CD14-positive monocyte (primary cell): ENCODE measurements at regions not wholly inside any gene's neighbourhood (a gene's known extent, or its start where the extent isn't known, plus 50 kb on each side); places are given as distances from the start of the nearest gene placed in this dataset.

Experiments used
- DNase-seq, 3 donors: peaks; one replicate each; pipeline ENCODE4 v3.0.0-alpha.2; 2011 to 2022
- H2AFZ ChIP-seq: 2 replicates; pipeline ENCODE4 v1.6.0; 2012; ENCODE audit warnings: mild to moderate bottlenecking, low read depth, low read length, inconsistent platforms; ENCODE audit not compliant: insufficient read depth, poor library complexity, severe bottlenecking
- H3K27ac ChIP-seq, 2 donors: 1 replicate in 1 of 2; 2 replicates in 1 of 2; pipeline ENCODE4 v1.5.1; 2012 to 2013; ENCODE audit warnings: low read length in 2 of 2, control low read depth in 1 of 2, inconsistent platforms in 1 of 2, low read depth in 1 of 2, mild to moderate bottlenecking in 1 of 2
- H3K27me3 ChIP-seq, 2 donors: one replicate each; pipeline versions ENCODE4 v1.6.0 to v1.6.1; 2011 to 2013; ENCODE audit warnings: low read length in 2 of 2; ENCODE audit not compliant: control insufficient read depth in 2 of 2, insufficient read depth in 2 of 2
- H3K36me3 ChIP-seq, 2 donors: replicated peaks in 1 of 2; 1 replicate in 1 of 2; 2 replicates in 1 of 2; pipeline versions ENCODE4 v1.5.1 to v1.6.1; 2012 to 2013; ENCODE audit warnings: low read length in 2 of 2, control low read depth in 1 of 2, inconsistent platforms in 1 of 2, mild to moderate bottlenecking in 1 of 2; ENCODE audit not compliant: insufficient read depth in 2 of 2, control insufficient read depth in 1 of 2
- H3K4me1 ChIP-seq, 2 donors: 1 replicate in 1 of 2; 2 replicates in 1 of 2; pipeline versions ENCODE4 v1.5.1 to v1.6.1; 2012 to 2013; ENCODE audit warnings: low read length in 2 of 2, control low read depth in 1 of 2, inconsistent platforms in 1 of 2, mild to moderate bottlenecking in 1 of 2, moderate library complexity in 1 of 2; ENCODE audit not compliant: insufficient read depth in 2 of 2, control insufficient read depth in 1 of 2
- H3K4me2 ChIP-seq: replicated peaks from 2 replicates; pipeline ENCODE3; 2012; ENCODE audit warnings: low read length, moderate library complexity, mild to moderate bottlenecking; ENCODE audit not compliant: poor library complexity, severe bottlenecking; ENCODE audit errors: extremely low read depth
- H3K4me3 ChIP-seq, 3 experiments: fragments of 200-600 bp in 1 of 3; sonication (generic) in 1 of 3; replicated peaks in 1 of 3; 1 replicate in 2 of 3; 2 replicates in 1 of 3; pipeline ENCODE4 v1.5.1; 2011 to 2013; ENCODE audit warnings: low read length in 3 of 3, mild to moderate bottlenecking in 3 of 3, control low read depth in 2 of 3, low read depth in 2 of 3, inconsistent platforms in 1 of 3, moderate library complexity in 1 of 3
- H3K79me2 ChIP-seq: 2 replicates; pipeline ENCODE4 v1.6.0; 2012; ENCODE audit warnings: mild to moderate bottlenecking, control low read depth, inconsistent platforms, low read length, moderate library complexity; ENCODE audit not compliant: insufficient read depth
- H3K9ac ChIP-seq: 2 replicates; pipeline ENCODE4 v1.6.0; 2017; ENCODE audit warnings: low read length, mild to moderate bottlenecking; ENCODE audit not compliant: insufficient read depth, poor library complexity, severe bottlenecking
- H3K9me3 ChIP-seq, 2 donors: replicated peaks in 1 of 2; 1 replicate in 1 of 2; 2 replicates in 1 of 2; pipeline versions ENCODE4 v1.5.1 to v1.6.1; 2012 to 2013; ENCODE audit warnings: low read length in 2 of 2, control low read depth in 1 of 2; ENCODE audit not compliant: control insufficient read depth in 1 of 2, insufficient read depth in 1 of 2
- H4K20me1 ChIP-seq: 2 replicates; pipeline ENCODE4 v1.6.0; 2012; ENCODE audit warnings: mild to moderate bottlenecking, low read length, control low read depth, moderate library complexity; ENCODE audit not compliant: insufficient read depth
- H3K27ac Mint-ChIP-seq, 7 donors: one replicate each; pipeline ENCODE4 v1.8.0; 2020; ENCODE audit warnings: mild to moderate bottlenecking in 7 of 7, mixed read lengths in 7 of 7, moderate library complexity in 6 of 7, inconsistent platforms in 2 of 7
- H3K27me3 Mint-ChIP-seq, 3 donors: one replicate each; pipeline ENCODE4 v1.8.0; 2021 to 2022; ENCODE audit warnings: low read depth in 3 of 3, mild to moderate bottlenecking in 3 of 3, mixed read lengths in 3 of 3, moderate library complexity in 3 of 3, inconsistent platforms in 1 of 3
- H3K36me3 Mint-ChIP-seq, 2 donors: one replicate each; pipeline ENCODE4 v1.8.0; 2020; ENCODE audit warnings: mixed read lengths in 2 of 2, inconsistent platforms in 1 of 2, mild to moderate bottlenecking in 1 of 2
- H3K4me1 Mint-ChIP-seq: one replicate; pipeline ENCODE4 v1.8.0; 2020; ENCODE audit warnings: mild to moderate bottlenecking, mixed read lengths
- H3K4me3 Mint-ChIP-seq, 2 donors: one replicate each; pipeline ENCODE4 v1.8.0; 2020; ENCODE audit warnings: mild to moderate bottlenecking in 2 of 2, mixed read lengths in 2 of 2, moderate library complexity in 1 of 2
- H3K9me3 Mint-ChIP-seq, 7 donors: one replicate each; pipeline ENCODE4 v1.8.0; 2020 to 2022; ENCODE audit warnings: mixed read lengths in 7 of 7, mild to moderate bottlenecking in 6 of 7, moderate library complexity in 6 of 7, inconsistent platforms in 2 of 7
- WGBS: methylation state at CpG from one replicate; pipeline ENCODE4 v1.1.5; 2013; ENCODE audit warnings: missing lambda C conversion rate; ENCODE audit not compliant: insufficient coverage; 5-methylcytosine and 5-hydroxymethylcytosine counted together
- intact Hi-C, 2 donors: fragments of 100-400 bp; cut with micrococcal nuclease; formaldehyde crosslinking; loops; one replicate each; pipeline versions ENCODE4 v1.15.0 to v1.15.1; 2023
- TF ChIP-seq, protein P1 (sequence below): fragments of 200-600 bp; IDR thresholded peaks from one replicate; pipeline ENCODE4 v1.8.0; 2022; ENCODE audit warnings: antibody characterized with exemption, mild to moderate bottlenecking

- Mint-ChIP-seq H3K27me3 (no peaks in the 10 kb centered on the region), H3K9me3 (peaks cover 0 to 5% (median 2%) of the 10 kb centered on the region in 7 donors), H3K4me1 (no peaks in the 10 kb centered on the region), H3K36me3 (no peaks in the 10 kb centered on the region), H3K4me3 (no peak overlapping the region), H3K27ac (no peak overlapping the region)
- WGBS = 83% methylated on average over 2 of the region's 2 CpGs
- no peak for DNase-seq
- H3K79me2 ChIP-seq = no peaks in the 10 kb centered on the region
- H3K9me3 ChIP-seq = peaks cover 0 to 4% of the 10 kb centered on the region in 2 donors
- H4K20me1 ChIP-seq = no peaks in the 10 kb centered on the region
- H3K27me3 ChIP-seq = no peaks in the 10 kb centered on the region
- no peak overlapping the region for H3K4me3 ChIP-seq
- TF ChIP-seq, protein P1, sequence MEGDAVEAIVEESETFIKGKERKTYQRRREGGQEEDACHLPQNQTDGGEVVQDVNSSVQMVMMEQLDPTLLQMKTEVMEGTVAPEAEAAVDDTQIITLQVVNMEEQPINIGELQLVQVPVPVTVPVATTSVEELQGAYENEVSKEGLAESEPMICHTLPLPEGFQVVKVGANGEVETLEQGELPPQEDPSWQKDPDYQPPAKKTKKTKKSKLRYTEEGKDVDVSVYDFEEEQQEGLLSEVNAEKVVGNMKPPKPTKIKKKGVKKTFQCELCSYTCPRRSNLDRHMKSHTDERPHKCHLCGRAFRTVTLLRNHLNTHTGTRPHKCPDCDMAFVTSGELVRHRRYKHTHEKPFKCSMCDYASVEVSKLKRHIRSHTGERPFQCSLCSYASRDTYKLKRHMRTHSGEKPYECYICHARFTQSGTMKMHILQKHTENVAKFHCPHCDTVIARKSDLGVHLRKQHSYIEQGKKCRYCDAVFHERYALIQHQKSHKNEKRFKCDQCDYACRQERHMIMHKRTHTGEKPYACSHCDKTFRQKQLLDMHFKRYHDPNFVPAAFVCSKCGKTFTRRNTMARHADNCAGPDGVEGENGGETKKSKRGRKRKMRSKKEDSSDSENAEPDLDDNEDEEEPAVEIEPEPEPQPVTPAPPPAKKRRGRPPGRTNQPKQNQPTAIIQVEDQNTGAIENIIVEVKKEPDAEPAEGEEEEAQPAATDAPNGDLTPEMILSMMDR = no peak
- no peak overlapping the region for H3K4me2 ChIP-seq
- H3K27ac ChIP-seq = no peak overlapping the region
- H3K36me3 ChIP-seq = no peaks in the 10 kb centered on the region
- H3K9ac ChIP-seq = no peak overlapping the region
- H2AFZ ChIP-seq = no peak overlapping the region
- intact Hi-C loops = no loop called here
- no peaks in the 10 kb centered on the region for H3K4me1 ChIP-seq
Observed at GRCh38 chr4:28555866-28556265, 1695.2 kb downstream of the STIM2 start.

DNA sequence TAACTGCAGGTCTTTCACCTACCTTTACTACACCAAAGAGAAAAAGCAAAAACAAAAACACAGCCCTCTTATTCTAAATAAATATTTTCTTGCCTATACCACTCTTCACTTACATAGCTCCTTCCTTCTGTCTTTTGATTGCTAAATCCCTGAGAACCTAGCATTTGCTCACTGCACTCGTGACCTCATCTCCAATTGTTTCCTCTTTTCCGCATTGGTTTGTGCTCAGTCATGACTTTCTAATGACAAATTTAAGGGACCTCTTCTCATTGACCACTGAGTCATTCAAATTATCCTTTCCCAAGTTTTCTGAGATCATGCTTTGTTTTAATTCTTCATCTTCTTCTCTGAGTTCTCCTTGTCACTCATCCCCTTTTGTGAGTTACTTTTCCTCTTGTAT is 1697.1 kb downstream of the STIM2 start:
- intact Hi-C loops = no loop called here
- Histone ChIP-seq H3K79me2 (no peaks in the 10 kb centered on the region), H3K4me3 (no peak overlapping the region), H3K27ac (no peak overlapping the region), H3K9ac (no peak overlapping the region), H3K27me3 (no peaks in the 10 kb centered on the region), H3K36me3 (no peaks in the 10 kb centered on the region), H3K4me1 (no peaks in the 10 kb centered on the region), H3K9me3 (peaks cover 0 to 4% of the 10 kb centered on the region in 2 donors), H2AFZ (no peak overlapping the region), H3K4me2 (no peak overlapping the region), H4K20me1 (no peaks in the 10 kb centered on the region)
- no peaks in the 10 kb centered on the region for H3K27me3 Mint-ChIP-seq
- WGBS = 7% methylated on average over 2 of the region's 2 CpGs
- H3K9me3 Mint-ChIP-seq = peaks cover 0 to 5% (median 0%) of the 10 kb centered on the region in 7 donors
- H3K36me3 Mint-ChIP-seq = no peaks in the 10 kb centered on the region
- TF ChIP-seq, protein P1 = no peak
- H3K4me1 Mint-ChIP-seq = no peaks in the 10 kb centered on the region
- no peak overlapping the region for H3K4me3 Mint-ChIP-seq
- H3K27ac Mint-ChIP-seq = no peak overlapping the region
- no peak for DNase-seq
